GM12872 (cell line): ENCODE measurements at regions not wholly inside any gene's neighbourhood (a gene's known extent, or its start where the extent isn't known, plus 50 kb on each side); places are given as distances from the start of the nearest gene placed in this dataset.

ENCODE experiments used
- CTCF ChIP-seq: IDR thresholded peaks from 3 replicates; pipeline ENCODE4 v1.5.1; 2011; ENCODE audit warnings: low read depth, mild to moderate bottlenecking, low read length, moderate library complexity; ENCODE audit not compliant: insufficient read depth

- TF ChIP-seq CTCF: no peak
These were observed 1004.2 kb upstream of the SEL1L start for GRCh38 chr14:82537831-82538230.

GRCh38 chr14:82546401-82546800 is 1012.7 kb upstream of the SEL1L start:
- TF ChIP-seq CTCF: no peak

DNA sequence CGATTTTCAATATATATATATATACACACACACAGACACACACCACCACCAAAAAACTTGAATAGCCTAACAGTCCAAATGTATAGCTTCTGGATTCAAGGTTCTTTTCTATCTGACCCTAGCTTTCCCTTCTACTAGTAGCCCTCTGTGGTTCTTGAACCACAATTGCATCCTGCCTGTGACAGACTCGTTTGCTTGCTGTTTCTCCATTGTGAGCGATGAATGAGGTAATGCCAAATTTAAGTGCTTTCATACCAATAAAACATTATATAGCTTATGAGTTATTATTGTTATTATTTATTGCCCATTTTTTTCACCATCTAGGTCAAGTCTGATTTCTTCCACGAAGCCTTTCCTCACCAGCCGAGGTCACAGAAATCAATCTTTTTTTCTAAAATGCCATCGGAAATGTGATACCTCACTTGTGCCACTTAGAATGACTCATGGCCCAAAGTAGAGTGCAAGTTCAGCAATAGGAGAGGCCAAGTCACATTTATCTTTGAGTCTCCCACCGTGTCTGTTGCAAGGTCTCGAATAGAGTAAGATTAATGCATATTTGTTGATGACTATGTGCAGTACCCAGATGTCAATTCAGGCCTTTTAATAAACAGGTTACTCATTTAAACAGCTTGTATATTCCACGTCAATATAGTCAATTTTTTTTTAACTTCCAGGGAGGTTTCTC is 1015.8 kb upstream of the SEL1L start:
- TF ChIP-seq CTCF: no peak

DNA sequence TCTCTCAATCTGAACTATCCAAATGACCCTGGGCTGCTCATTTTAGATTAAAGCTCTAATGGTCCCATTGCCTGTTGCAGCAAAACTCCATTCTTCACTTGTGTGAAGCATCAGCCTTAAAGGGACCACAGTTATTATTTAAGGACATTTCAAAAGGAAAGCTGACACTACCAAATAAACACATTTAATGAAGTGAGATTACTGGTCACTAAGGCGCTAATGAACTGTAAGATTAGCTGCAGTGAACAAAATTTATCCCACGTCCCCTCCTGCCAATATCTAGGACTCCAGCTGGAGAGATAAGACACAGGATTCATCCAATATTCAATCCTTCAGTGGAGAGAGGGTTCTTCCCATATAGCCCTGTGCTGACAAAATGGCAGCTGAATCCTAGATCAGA is 1029.2 kb upstream of the SEL1L start:
- no peak for TF ChIP-seq CTCF

DNA sequence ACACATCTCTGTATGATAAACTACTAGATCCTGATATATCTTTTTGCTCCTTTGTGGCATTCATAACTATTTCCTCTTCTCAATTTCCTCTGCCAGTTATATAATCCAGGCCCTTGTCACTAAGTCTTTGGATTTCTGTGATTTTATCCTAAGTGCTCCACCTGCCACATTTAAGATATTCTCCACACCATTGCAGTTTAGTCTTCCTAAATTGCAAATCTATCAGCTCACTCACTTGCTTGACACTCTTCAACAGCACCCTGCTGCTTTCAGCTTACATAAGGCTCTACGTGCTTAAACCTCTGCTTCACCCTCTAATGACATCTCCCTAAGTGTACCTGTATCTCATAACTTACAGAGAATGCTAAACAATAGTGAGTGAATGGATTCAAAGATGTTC is 1032.2 kb upstream of the SEL1L start:
- TF ChIP-seq CTCF: no peak

DNA sequence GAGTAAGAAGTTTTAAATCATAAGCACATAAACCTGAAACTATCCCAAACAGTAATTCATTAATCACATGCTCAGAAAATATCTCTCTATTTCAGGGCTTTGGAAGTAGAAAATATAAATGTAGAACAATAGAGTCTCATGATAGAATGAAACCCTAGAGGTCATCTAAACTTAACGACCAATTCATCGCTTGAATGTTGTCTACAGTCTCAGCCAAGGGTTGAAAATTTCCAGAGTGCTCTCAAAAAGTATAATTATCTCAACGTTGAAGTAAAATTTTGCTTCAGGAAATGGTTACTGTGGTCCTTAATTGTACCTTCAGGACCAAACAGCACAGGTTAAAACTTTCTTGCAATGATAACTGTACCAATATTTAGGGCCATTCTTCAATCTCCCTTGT is 1053.6 kb upstream of the SEL1L start:
- no peak for TF ChIP-seq CTCF

GRCh38 chr14:82595466-82595865 is 1061.8 kb upstream of the SEL1L start:
- no peak for TF ChIP-seq CTCF

DNA sequence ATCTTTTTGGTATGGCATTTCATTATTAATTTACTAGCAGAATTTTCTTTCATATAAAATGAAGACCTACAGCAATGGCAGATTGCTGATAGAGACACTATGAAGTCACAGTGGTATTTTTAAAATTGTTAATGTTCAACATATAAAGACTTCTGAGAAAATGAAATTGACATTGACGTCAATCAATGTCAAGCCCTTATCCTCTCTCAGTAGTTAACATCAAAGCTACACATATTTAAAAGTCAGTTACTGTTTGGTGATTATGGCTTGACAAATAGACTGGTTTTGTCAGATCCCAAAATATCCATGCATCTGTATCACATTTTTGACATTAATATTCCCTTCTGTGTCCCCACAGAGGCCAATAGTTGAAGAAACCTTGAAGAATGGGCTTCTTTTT is 1069.1 kb upstream of the SEL1L start:
- TF ChIP-seq CTCF: no peak
